B cell (primary cell): ENCODE measurements at regions not wholly inside any gene's neighbourhood (a gene's known extent, or its start where the extent isn't known, plus 50 kb on each side); places are given as distances from the start of the nearest gene placed in this dataset.

Experiments
- ATAC-seq: fragments of 200-7000 bp; cut with Tn5 transposase; one replicate; pipeline ENCODE4 v1.10.0; 2021; ENCODE audit warnings: low read depth, mild to moderate bottlenecking, moderate number of reproducible peaks, moderate library complexity
- CTCF ChIA-PET: fragments of 350-600 bp; sonication (Branson Sonifier 250); formaldehyde crosslinking; loops from one replicate; lab custom pipeline; 2021; ENCODE audit warnings: antibody characterized with exemption, inconsistent platforms; lab: Charles Lee
- POLR2A ChIA-PET: fragments of 350-600 bp; sonication (Branson Sonifier 250); formaldehyde crosslinking; loops from one replicate; lab custom pipeline; 2021; ENCODE audit warnings: antibody characterized with exemption; lab: Charles Lee
- DNase-seq: peaks from one replicate; pipeline ENCODE4 v3.0.0; 2013
- H2AFZ ChIP-seq: 2 replicates; pipeline ENCODE4 v1.6.1; 2012; ENCODE audit warnings: mild to moderate bottlenecking, low read depth, low read length; ENCODE audit not compliant: insufficient read depth, poor library complexity, severe bottlenecking
- H3K27ac ChIP-seq, 2 donors: 1 replicate in 1 of 2; 2 replicates in 1 of 2; pipeline ENCODE4 v1.5.1; 2012 to 2013; ENCODE audit warnings: low read length in 2 of 2, mild to moderate bottlenecking in 2 of 2, moderate library complexity in 1 of 2
- H3K27me3 ChIP-seq, 4 experiments: fragments of 200-600 bp in 1 of 4; sonication (generic) in 1 of 4; replicated peaks in 1 of 4; 1 replicate in 2 of 4; 2 replicates in 2 of 4; pipeline versions ENCODE4 v1.6.1 to v1.7.0; 2013 to 2016; ENCODE audit warnings: low read length in 3 of 4, mild to moderate bottlenecking in 2 of 4, mixed read lengths in 1 of 4, moderate library complexity in 1 of 4; ENCODE audit not compliant: insufficient read depth in 4 of 4, control insufficient read depth in 3 of 4; ENCODE audit errors: control extremely low read depth in 1 of 4
- H3K36me3 ChIP-seq, 2 experiments: replicated peaks in 1 of 2; 1 replicate in 1 of 2; 2 replicates in 1 of 2; pipeline versions ENCODE4 v1.6.1 to v1.7.1; 2013; ENCODE audit warnings: low read length in 1 of 2; ENCODE audit not compliant: insufficient read depth in 2 of 2, control insufficient read depth in 1 of 2; ENCODE audit errors: control extremely low read depth in 1 of 2, extremely low read depth in 1 of 2
- H3K4me1 ChIP-seq, 2 donors: fragments of 200-600 bp in 1 of 2; sonication (generic) in 1 of 2; 1 replicate in 1 of 2; 2 replicates in 1 of 2; pipeline versions ENCODE4 v1.5.1 to v1.6.1; 2013 to 2017; ENCODE audit warnings: low read length in 2 of 2; ENCODE audit not compliant: control insufficient read depth in 2 of 2, insufficient read depth in 2 of 2
- H3K4me2 ChIP-seq: replicated peaks from 2 replicates; pipeline ENCODE3; 2012; ENCODE audit warnings: mild to moderate bottlenecking, low read depth, low read length; ENCODE audit not compliant: poor library complexity, severe bottlenecking
- H3K4me3 ChIP-seq, 5 experiments: fragments of 200-600 bp in 1 of 5; sonication (generic) in 1 of 5; 1 replicate in 3 of 5; 2 replicates in 2 of 5; pipeline versions ENCODE4 v1.5.1 to v1.7.0; 2011 to 2016; ENCODE audit warnings: low read length in 4 of 5, mild to moderate bottlenecking in 4 of 5, low read depth in 2 of 5, control low read depth in 1 of 5, moderate library complexity in 1 of 5; ENCODE audit not compliant: insufficient read depth in 1 of 5; ENCODE audit errors: control extremely low read depth in 1 of 5, extremely low read depth in 1 of 5
- H3K79me2 ChIP-seq: fragments of 200-600 bp; sonication (generic); one replicate; pipeline ENCODE4 v1.6.0; 2016; ENCODE audit warnings: low read length; ENCODE audit not compliant: control insufficient read depth, insufficient read depth
- H3K9ac ChIP-seq: fragments of 200-600 bp; sonication (generic); 2 replicates; pipeline ENCODE4 v1.6.1; 2017; ENCODE audit warnings: mild to moderate bottlenecking, low read length, moderate library complexity
- H3K9me3 ChIP-seq, 3 donors: one replicate each; pipeline versions ENCODE4 v1.6.1 to v1.7.1; 2013; ENCODE audit warnings: low read length in 2 of 3; ENCODE audit not compliant: control insufficient read depth in 2 of 3, insufficient read depth in 1 of 3; ENCODE audit errors: control extremely low read depth in 1 of 3
- H4K20me1 ChIP-seq: 2 replicates; pipeline ENCODE4 v1.6.0; 2012; ENCODE audit warnings: mild to moderate bottlenecking, low read length; ENCODE audit not compliant: insufficient read depth, control insufficient read depth, poor library complexity, severe bottlenecking
- H3K27ac Mint-ChIP-seq: one replicate; pipeline ENCODE4 v1.8.0; 2021; ENCODE audit warnings: mixed read lengths
- H3K27me3 Mint-ChIP-seq: one replicate; pipeline ENCODE4 v1.8.0; 2021; ENCODE audit warnings: mixed read lengths
- H3K4me1 Mint-ChIP-seq: one replicate; pipeline ENCODE4 v1.8.0; 2021; ENCODE audit warnings: mixed read lengths
- H3K4me3 Mint-ChIP-seq: one replicate; pipeline ENCODE4 v1.8.0; 2021; ENCODE audit warnings: mixed read lengths
- H3K9me3 Mint-ChIP-seq: one replicate; pipeline ENCODE4 v1.8.0; 2022; ENCODE audit warnings: mixed read lengths; ENCODE audit not compliant: insufficient read depth
- EZH2 ChIP-seq: IDR thresholded peaks from 2 replicates; pipeline ENCODE4 v1.6.1; 2012; ENCODE audit warnings: borderline replicate concordance, low read depth, mild to moderate bottlenecking, moderate library complexity, low read length; ENCODE audit not compliant: insufficient read depth, poor library complexity, severe bottlenecking
- WGBS: methylation state at CpG from one replicate; pipeline ENCODE4 v1.1.5; 2013; ENCODE audit warnings: missing lambda C conversion rate; ENCODE audit not compliant: insufficient coverage; 5-methylcytosine and 5-hydroxymethylcytosine counted together
- intact Hi-C: fragments of 100-400 bp; cut with micrococcal nuclease; formaldehyde crosslinking; loops from one replicate; pipeline ENCODE4 v1.10.0; 2022
- TF ChIP-seq, protein P1 (sequence below): fragments of 200-600 bp; IDR thresholded peaks from one replicate; pipeline ENCODE4 v1.8.0; 2022; ENCODE audit warnings: antibody characterized with exemption, mild to moderate bottlenecking

DNA sequence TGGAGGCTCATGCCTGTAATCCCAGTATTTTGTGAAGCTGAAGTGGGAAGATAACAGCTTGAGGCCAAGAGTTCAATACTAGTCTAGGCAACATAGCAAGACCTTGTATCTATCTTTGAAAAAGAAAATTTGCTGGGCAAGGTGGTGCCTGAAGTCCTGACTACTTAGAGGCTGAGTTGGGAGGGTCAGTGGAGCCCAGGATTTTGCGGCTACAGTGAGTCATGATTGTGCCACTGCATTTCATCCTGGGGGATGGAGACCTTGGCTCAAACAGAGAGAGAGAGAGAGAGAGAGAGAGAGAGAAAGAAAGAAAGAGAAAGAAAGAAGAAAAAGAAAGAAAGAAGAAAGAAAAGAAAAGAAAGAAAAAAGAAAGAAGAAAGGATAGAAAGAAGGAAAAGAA lies 1872.3 kb upstream of the PCDH20 start:
- no peak for TF ChIP-seq EZH2
- TF ChIP-seq, protein P1, sequence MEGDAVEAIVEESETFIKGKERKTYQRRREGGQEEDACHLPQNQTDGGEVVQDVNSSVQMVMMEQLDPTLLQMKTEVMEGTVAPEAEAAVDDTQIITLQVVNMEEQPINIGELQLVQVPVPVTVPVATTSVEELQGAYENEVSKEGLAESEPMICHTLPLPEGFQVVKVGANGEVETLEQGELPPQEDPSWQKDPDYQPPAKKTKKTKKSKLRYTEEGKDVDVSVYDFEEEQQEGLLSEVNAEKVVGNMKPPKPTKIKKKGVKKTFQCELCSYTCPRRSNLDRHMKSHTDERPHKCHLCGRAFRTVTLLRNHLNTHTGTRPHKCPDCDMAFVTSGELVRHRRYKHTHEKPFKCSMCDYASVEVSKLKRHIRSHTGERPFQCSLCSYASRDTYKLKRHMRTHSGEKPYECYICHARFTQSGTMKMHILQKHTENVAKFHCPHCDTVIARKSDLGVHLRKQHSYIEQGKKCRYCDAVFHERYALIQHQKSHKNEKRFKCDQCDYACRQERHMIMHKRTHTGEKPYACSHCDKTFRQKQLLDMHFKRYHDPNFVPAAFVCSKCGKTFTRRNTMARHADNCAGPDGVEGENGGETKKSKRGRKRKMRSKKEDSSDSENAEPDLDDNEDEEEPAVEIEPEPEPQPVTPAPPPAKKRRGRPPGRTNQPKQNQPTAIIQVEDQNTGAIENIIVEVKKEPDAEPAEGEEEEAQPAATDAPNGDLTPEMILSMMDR: no peak
- DNase-seq: no peak
- Histone ChIP-seq H3K79me2 (no peaks in the 10 kb centered on the region), H3K9me3 (no peaks in the 10 kb centered on the region), H3K36me3 (no peaks in the 10 kb centered on the region), H3K4me1 (no peaks in the 10 kb centered on the region), H4K20me1 (no peaks in the 10 kb centered on the region), H2AFZ (no peak overlapping the region), H3K27me3 (no peaks in the 10 kb centered on the region), H3K4me3 (no peak overlapping the region), H3K9ac (no peak overlapping the region), H3K4me2 (no peak overlapping the region), H3K27ac (no peak overlapping the region)
- 100% methylated on average over 1 of the region's 1 CpG for WGBS
- H3K27me3 Mint-ChIP-seq: no peaks in the 10 kb centered on the region
- no peak for ATAC-seq
- H3K4me1 Mint-ChIP-seq: no peaks in the 10 kb centered on the region
- H3K4me3 Mint-ChIP-seq: no peak overlapping the region
- CTCF ChIA-PET: no interaction called here
- POLR2A ChIA-PET: no interaction called here
- H3K27ac Mint-ChIP-seq: no peak overlapping the region
- intact Hi-C loops: no loop called here
- peaks cover 2% of the 10 kb centered on the region for H3K9me3 Mint-ChIP-seq

DNA sequence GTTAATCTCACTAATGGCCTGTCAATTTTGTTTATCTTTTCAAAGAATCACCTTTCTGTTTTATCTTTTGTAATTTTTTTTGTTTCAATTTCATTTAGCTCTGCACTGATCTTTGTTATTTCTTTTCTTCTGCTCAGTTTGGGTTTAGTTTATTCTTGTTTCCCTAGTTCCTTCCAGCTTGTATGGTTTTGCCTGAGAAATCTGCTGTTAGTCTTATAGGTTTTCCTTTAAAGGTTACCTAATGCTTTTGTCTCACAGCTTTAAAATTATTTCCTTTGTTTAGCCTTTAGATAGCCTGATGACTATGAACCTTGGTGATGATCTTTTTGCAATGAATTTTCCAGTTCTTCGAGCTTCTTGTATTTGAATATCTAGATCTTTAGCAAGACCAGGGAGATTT lies 1869.8 kb upstream of the PCDH20 start:
- Histone ChIP-seq H3K4me2 (no peak overlapping the region), H4K20me1 (no peaks in the 10 kb centered on the region), H3K79me2 (no peaks in the 10 kb centered on the region), H3K36me3 (no peaks in the 10 kb centered on the region), H3K9me3 (peaks cover 0 to 1% (median 0%) of the 10 kb centered on the region in 3 donors), H3K27me3 (no peaks in the 10 kb centered on the region), H3K27ac (no peak overlapping the region), H2AFZ (no peak overlapping the region), H3K9ac (no peak overlapping the region), H3K4me1 (no peaks in the 10 kb centered on the region), H3K4me3 (no peak overlapping the region)
- TF ChIP-seq EZH2: no peak
- TF ChIP-seq, protein P1: no peak
- WGBS: no CpG with 5 or more reads among the region's 1 CpG
- no peak overlapping the region for H3K4me3 Mint-ChIP-seq
- ChIA-PET CTCF (no interaction called here), POLR2A (no interaction called here)
- DNase-seq (no peak), ATAC-seq (no peak)
- H3K27ac Mint-ChIP-seq: no peak overlapping the region
- intact Hi-C loops: no loop called here
- no peaks in the 10 kb centered on the region for H3K27me3 Mint-ChIP-seq
- H3K9me3 Mint-ChIP-seq: peaks cover 6% of the 10 kb centered on the region
- no peaks in the 10 kb centered on the region for H3K4me1 Mint-ChIP-seq
